MCF 10A (cell line): ENCODE measurements at regions not wholly inside any gene's neighbourhood (a gene's known extent, or its start where the extent isn't known, plus 50 kb on each side); places are given as distances from the start of the nearest gene placed in this dataset.
A peak's percentile ranks its signal among the peaks of the same experiment; 100 is the strongest.

Source experiments
- BruUV-seq: library from RNA; stranded (reverse); fragments of 400-500 nt; replicated peaks from 2 replicates; lab custom pipeline; 2021; lab: Mats Ljungman, UMichigan
- CTCF ChIA-PET: fragments of 300-600 bp; sonication (Branson Sonifier 250); formaldehyde crosslinking; extraction: SDS; loops from one replicate; lab custom pipeline; 2021; ENCODE audit warnings: antibody characterized with exemption, inconsistent platforms; lab: Yijun Ruan, JAX
- POLR2A ChIA-PET: fragments of 300-600, 350-650 bp; sonication (Branson Sonifier 250); formaldehyde crosslinking; extraction: SDS; loops from one replicate; lab custom pipeline; 2020; ENCODE audit warnings: antibody characterized with exemption, inconsistent platforms; lab: Yijun Ruan, JAX
- DNase-seq: peaks from one replicate; pipeline ENCODE4 v3.0.0-alpha.2; 2018; ENCODE audit not compliant: unreplicated experiment
- H3K27ac Mint-ChIP-seq: one replicate; pipeline ENCODE4 v1.8.0; 2022; ENCODE audit warnings: mild to moderate bottlenecking, low read depth, mixed read lengths; ENCODE audit not compliant: unreplicated experiment
- H3K27me3 Mint-ChIP-seq: one replicate; pipeline ENCODE4 v1.8.0; 2022; ENCODE audit warnings: mixed read lengths; ENCODE audit not compliant: insufficient read depth, unreplicated experiment
- H3K36me3 Mint-ChIP-seq: one replicate; pipeline ENCODE4 v1.8.0; 2022; ENCODE audit warnings: mild to moderate bottlenecking, moderate library complexity, mixed read lengths; ENCODE audit not compliant: insufficient read depth, unreplicated experiment
- H3K4me1 Mint-ChIP-seq: one replicate; pipeline ENCODE4 v1.8.0; 2022; ENCODE audit warnings: mixed read lengths; ENCODE audit not compliant: insufficient read depth, unreplicated experiment
- H3K4me3 Mint-ChIP-seq: one replicate; pipeline ENCODE4 v1.8.0; 2022; ENCODE audit warnings: mild to moderate bottlenecking, moderate library complexity, mixed read lengths; ENCODE audit not compliant: unreplicated experiment
- H3K9me3 Mint-ChIP-seq: one replicate; pipeline ENCODE4 v1.8.0; 2022; ENCODE audit warnings: mixed read lengths; ENCODE audit not compliant: unreplicated experiment
- intact Hi-C: fragments of 100-400 bp; cut with micrococcal nuclease; formaldehyde crosslinking; loops from 2 replicates; pipeline ENCODE4 v1.14.1; 2022
- TF ChIP-seq, protein P1 (sequence below): fragments of 200-600 bp; IDR thresholded peaks from one replicate; pipeline ENCODE4 v1.8.0; 2022; ENCODE audit warnings: antibody characterized with exemption, mild to moderate bottlenecking; ENCODE audit not compliant: unreplicated experiment

GRCh38 chr13:64556376-64556775 lies 2673.8 kb downstream of the PCDH9 start:
- intact Hi-C loops: no loop called here
- TF ChIP-seq, protein P1, sequence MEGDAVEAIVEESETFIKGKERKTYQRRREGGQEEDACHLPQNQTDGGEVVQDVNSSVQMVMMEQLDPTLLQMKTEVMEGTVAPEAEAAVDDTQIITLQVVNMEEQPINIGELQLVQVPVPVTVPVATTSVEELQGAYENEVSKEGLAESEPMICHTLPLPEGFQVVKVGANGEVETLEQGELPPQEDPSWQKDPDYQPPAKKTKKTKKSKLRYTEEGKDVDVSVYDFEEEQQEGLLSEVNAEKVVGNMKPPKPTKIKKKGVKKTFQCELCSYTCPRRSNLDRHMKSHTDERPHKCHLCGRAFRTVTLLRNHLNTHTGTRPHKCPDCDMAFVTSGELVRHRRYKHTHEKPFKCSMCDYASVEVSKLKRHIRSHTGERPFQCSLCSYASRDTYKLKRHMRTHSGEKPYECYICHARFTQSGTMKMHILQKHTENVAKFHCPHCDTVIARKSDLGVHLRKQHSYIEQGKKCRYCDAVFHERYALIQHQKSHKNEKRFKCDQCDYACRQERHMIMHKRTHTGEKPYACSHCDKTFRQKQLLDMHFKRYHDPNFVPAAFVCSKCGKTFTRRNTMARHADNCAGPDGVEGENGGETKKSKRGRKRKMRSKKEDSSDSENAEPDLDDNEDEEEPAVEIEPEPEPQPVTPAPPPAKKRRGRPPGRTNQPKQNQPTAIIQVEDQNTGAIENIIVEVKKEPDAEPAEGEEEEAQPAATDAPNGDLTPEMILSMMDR: no peak
- H3K27me3 Mint-ChIP-seq: no peaks in the 10 kb centered on the region
- POLR2A ChIA-PET: no interaction called here
- no peak for DNase-seq
- H3K4me3 Mint-ChIP-seq: no peak overlapping the region
- BruUV-seq: no TSS peak
- H3K36me3 Mint-ChIP-seq: no peaks in the 10 kb centered on the region
- no peak overlapping the region for H3K27ac Mint-ChIP-seq
- no peaks in the 10 kb centered on the region for H3K4me1 Mint-ChIP-seq
- no peaks in the 10 kb centered on the region for H3K9me3 Mint-ChIP-seq
- CTCF ChIA-PET: no interaction called here

GRCh38 chr13:64553411-64554129 lies 2676.6 kb downstream of the PCDH9 start:
- Mint-ChIP-seq H3K27me3 (no peaks in the 10 kb centered on the region), H3K36me3 (no peaks in the 10 kb centered on the region), H3K27ac (no peak overlapping the region), H3K4me3 (no peak overlapping the region), H3K9me3 (peaks cover 7% of the 10 kb centered on the region), H3K4me1 (no peaks in the 10 kb centered on the region)
- intact Hi-C loops: no loop called here
- ChIA-PET POLR2A (no interaction called here), CTCF (no interaction called here)
- BruUV-seq: no TSS peak
- DNase-seq: peak; percentile 6
- TF ChIP-seq, protein P1: no peak

GRCh38 chr13:64551755-64552154 lies 2678.4 kb downstream of the PCDH9 start:
- Mint-ChIP-seq H3K27me3 (no peaks in the 10 kb centered on the region), H3K4me1 (no peaks in the 10 kb centered on the region), H3K4me3 (no peak overlapping the region), H3K9me3 (peaks cover 7% of the 10 kb centered on the region), H3K27ac (no peak overlapping the region), H3K36me3 (no peaks in the 10 kb centered on the region)
- BruUV-seq: no TSS peak
- TF ChIP-seq, protein P1: no peak
- intact Hi-C loops: no loop called here
- DNase-seq: peak; percentile 60
- POLR2A ChIA-PET: no interaction called here
- CTCF ChIA-PET: interaction anchor here (1.1 kb wide), 1 partner anchor 18 kb away, joined by 6 read pairs; no protein-coding TSS in a partner anchor

DNA sequence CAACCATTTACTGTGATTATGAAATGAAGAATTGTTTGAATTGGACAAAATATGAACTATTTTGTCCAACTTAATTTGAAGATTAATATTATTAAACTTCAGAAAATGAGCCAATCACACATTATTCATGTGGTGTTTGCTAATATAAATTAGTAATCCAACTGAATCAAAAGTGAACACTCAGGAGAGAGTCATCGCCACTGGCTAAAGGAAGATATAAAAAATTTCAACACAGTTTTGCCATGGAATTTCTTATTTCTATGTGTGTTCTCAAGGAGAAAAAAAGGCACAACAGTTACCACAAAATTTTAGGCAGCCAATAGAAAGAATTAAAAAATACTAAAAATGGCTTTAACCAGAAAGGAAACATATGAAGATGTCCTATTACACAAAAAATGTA lies 2683.8 kb downstream of the PCDH9 start:
- ChIA-PET POLR2A (no interaction called here), CTCF (no interaction called here)
- Mint-ChIP-seq H3K27me3 (no peaks in the 10 kb centered on the region), H3K4me1 (peaks cover 16% of the 10 kb centered on the region), H3K27ac (no peak overlapping the region), H3K4me3 (no peak overlapping the region), H3K36me3 (no peaks in the 10 kb centered on the region), H3K9me3 (peaks cover 7% of the 10 kb centered on the region)
- intact Hi-C loops: no loop called here
- TF ChIP-seq, protein P1: no peak
- no TSS peak for BruUV-seq
- no peak for DNase-seq
